ENCODE measurements at regions not wholly inside any gene's neighbourhood (a gene's known extent, or its start where the extent isn't known, plus 50 kb on each side); places are given as distances from the start of the nearest gene placed in this dataset.

- no peak for TF ChIP-seq CTCF (IDR thresholded peaks at IDR 0.05)
- no peak for TF ChIP-seq POLR2AphosphoS5 (IDR thresholded peaks at IDR 0.05)
Observed at GRCh38 chr2:18401471-18401870, 159.0 kb downstream of the RDH14 start.

Measured in breast epithelium (tissue), 3 donors.